SK-N-MC (cell line): ENCODE measurements at regions not wholly inside any gene's neighbourhood (a gene's known extent, or its start where the extent isn't known, plus 50 kb on each side); places are given as distances from the start of the nearest gene placed in this dataset.

ENCODE experiments used
- EZH2 ChIP-seq: fragments of 200-600 bp; sonication (generic); IDR thresholded peaks from one replicate; pipeline ENCODE4 v1.6.1; 2017; ENCODE audit warnings: antibody characterized with exemption
- FOXP2 ChIP-seq: optimal IDR thresholded peaks from 2 replicates; pipeline ENCODE3; 2011; ENCODE audit warnings: mild to moderate bottlenecking, moderate library complexity; ENCODE audit not compliant: insufficient read depth; ENCODE audit errors: extremely low read length, control extremely low read depth
- POLR2AphosphoS5 ChIP-seq: IDR thresholded peaks from 2 replicates; pipeline ENCODE4 v1.6.1; 2012; ENCODE audit warnings: mild to moderate bottlenecking, low read depth, low read length, borderline replicate concordance

DNA sequence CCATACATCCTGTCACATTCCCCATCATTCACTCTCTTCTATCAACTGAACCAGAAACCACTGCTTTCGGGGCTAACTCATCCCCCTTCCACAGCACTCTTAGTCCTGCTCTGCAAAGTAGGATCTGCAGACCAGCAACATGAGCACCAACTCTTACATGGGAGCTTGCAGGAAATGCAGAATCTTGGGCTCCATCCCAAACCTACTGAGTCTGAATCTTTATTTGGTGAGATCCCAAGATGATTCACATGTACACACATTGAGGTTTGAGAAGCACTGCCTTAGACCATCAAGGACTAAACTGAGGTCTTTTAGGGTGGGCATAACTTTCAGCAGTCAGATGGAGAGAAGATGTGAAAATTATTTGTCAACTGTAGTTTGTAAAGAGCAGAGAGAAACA lies 235.6 kb upstream of the EPHA4 start:
- no peak for TF ChIP-seq EZH2
- no peak for TF ChIP-seq POLR2AphosphoS5
- no peak for TF ChIP-seq FOXP2
